Stimulated activated CD4-positive, alpha-beta T cell treated with anti-CD3 and anti-CD28 coated beads, Interleukin-12 subunit alpha, Interleukin-12 subunit beta, amount 100 ng/mL, for 4 hours (primary cell): ENCODE measurements at regions not wholly inside any gene's neighbourhood (a gene's known extent, or its start where the extent isn't known, plus 50 kb on each side); places are given as distances from the start of the nearest gene placed in this dataset.
"Not testable (repeated sequence)": the region's sequence is repeated elsewhere in the genome, so short reads cannot be mapped to it uniquely, and the experiment has no call there.

ENCODE experiments used
- DNase-seq: peaks from one replicate; pipeline ENCODE4 v3.0.0-alpha.2; 2020

DNA sequence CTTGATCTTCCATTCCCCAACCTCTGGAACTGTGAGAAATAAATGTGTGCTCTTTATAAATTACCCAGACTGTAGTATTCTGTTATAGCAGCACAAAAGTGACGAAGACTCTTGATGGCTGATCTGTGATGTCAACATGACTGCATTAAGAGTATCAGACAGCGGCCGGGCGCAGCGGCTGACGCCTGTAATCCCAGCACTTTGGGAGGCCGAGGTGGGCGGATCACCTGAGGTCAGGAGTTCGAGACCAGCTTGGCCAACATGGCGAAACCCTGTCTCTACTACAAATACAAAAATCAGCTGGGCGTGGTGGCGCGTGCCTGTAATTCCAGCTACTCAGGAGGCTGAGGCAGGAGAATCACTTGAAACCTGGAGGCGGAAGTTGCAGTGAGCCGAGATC, 56.3 kb upstream of the ARL4C start:
- DNase-seq, result not testable (repeated sequence)

GRCh38 chr2:234550511-234551107, 53.7 kb upstream of the ARL4C start:
- peak; percentile 33 for DNase-seq

DNA sequence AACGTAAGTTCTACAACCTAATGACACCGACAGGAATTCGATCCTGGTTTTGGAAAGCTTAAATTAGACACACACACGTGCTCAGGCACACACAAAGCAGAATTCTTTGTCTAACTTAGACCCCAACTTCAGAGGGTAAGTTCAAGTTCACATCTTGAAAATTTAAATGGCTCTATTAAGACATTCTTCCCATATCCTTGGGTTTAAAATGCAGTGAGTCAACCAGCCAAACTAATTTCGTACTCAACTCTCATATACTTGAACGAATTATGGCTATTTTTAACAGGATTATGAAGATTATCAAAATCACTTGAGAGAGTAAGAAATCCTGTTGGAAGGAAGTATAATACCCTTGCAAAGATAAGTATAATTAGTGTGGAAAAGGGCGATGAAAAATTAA, 53.2 kb upstream of the ARL4C start:
- DNase-seq, result no peak

DNA sequence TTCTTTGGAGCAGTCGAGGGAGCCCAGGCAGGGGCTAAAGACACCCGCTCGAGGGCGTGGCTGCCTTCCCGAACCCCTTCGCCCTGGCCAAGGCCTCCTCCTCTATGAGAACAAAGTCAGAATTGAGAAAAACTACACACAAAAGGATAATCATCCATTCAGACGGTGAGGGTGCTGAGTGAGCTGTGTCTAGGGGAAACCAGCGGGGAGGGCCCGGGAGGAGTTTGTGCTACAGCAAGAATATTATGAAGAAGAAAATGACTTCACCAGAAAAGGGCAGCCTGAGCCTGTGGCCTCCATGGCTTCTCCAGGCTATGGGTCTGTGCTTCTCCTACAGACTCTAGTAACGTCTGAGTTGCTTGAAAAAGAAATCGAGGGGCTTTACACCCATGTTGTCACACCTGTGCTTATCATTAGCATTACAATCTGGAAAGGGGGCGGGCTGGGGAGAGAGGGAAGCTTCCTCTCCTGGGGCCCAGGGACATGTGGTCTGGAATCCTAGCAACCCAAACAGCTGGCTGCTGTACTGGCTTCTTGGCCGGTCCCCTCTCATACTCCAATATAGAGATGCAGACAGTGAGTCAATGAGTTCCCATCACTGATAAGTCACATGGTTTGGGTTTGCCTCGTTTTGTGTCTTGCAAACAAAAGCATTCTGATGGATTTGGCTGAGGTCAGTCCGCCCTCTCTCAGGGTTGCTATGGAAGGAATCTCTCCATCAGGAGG, 52.0 kb upstream of the ARL4C start:
- no peak for DNase-seq

DNA sequence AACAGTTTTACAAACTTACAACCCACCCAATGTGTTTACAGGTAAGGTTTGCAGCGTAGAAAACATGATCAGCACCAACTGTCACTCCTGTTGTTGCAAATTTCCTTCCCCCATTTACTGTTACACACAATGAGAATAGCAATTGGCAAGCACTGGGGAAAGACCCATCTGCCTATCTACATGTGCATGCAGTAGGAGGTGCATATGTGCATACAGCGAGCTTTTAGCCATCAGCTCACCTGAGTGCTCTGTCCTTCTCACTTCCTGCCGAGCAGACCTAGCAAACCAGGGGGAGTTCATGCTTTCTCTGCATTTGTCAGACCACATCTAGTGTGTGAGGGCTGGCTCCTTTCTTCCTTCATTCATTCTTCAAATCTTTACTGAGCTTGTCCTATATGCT, 49.9 kb upstream of the ARL4C start:
- DNase-seq, result no peak
